ENCODE measurements at regions not wholly inside any gene's neighbourhood (a gene's known extent, or its start where the extent isn't known, plus 50 kb on each side); places are given as distances from the start of the nearest gene placed in this dataset.

- TF ChIP-seq CTCF (IDR thresholded peaks at IDR 0.05) (no peak), POLR2A (IDR thresholded peaks at IDR 0.05) (no peak), EP300 (IDR thresholded peaks at IDR 0.05) (no peak), POLR2AphosphoS5 (IDR thresholded peaks at IDR 0.05) (no peak)
Measured at GRCh38 chr16:13718748-13719147, 201.2 kb upstream of the ERCC4 start.

Data from sigmoid colon (tissue), 4 donors.